Keratinocyte (primary cell): ENCODE measurements at regions not wholly inside any gene's neighbourhood (a gene's known extent, or its start where the extent isn't known, plus 50 kb on each side); places are given as distances from the start of the nearest gene placed in this dataset.

Experiments used
- EZH2 ChIP-seq: IDR thresholded peaks from one replicate; pipeline ENCODE4 v1.6.1; 2012; ENCODE audit warnings: inconsistent platforms, mild to moderate bottlenecking, low read length, moderate library complexity
- TF ChIP-seq, protein P1 (sequence below), 3 experiments: IDR thresholded peaks in 1 of 3; conservative IDR thresholded peaks in 1 of 3; optimal IDR thresholded peaks in 1 of 3; 2 replicates in 2 of 3; 3 replicates in 1 of 3; pipeline versions ENCODE3 to v1.5.1; 2011; ENCODE audit warnings: low read length in 3 of 3, mild to moderate bottlenecking in 3 of 3, moderate library complexity in 2 of 3, control low read depth in 1 of 3, inconsistent platforms in 1 of 3; ENCODE audit not compliant: insufficient read depth in 2 of 3; ENCODE audit errors: extremely low read depth in 1 of 3

GRCh38 chr5:74369173-74369572 is 271.4 kb downstream of the ENC1 start:
- TF ChIP-seq, protein P1, sequence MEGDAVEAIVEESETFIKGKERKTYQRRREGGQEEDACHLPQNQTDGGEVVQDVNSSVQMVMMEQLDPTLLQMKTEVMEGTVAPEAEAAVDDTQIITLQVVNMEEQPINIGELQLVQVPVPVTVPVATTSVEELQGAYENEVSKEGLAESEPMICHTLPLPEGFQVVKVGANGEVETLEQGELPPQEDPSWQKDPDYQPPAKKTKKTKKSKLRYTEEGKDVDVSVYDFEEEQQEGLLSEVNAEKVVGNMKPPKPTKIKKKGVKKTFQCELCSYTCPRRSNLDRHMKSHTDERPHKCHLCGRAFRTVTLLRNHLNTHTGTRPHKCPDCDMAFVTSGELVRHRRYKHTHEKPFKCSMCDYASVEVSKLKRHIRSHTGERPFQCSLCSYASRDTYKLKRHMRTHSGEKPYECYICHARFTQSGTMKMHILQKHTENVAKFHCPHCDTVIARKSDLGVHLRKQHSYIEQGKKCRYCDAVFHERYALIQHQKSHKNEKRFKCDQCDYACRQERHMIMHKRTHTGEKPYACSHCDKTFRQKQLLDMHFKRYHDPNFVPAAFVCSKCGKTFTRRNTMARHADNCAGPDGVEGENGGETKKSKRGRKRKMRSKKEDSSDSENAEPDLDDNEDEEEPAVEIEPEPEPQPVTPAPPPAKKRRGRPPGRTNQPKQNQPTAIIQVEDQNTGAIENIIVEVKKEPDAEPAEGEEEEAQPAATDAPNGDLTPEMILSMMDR (optimal IDR thresholded peaks at IDR 0.05 in 1 of 3, IDR thresholded peaks at IDR 0.05 in 1 of 3, conservative IDR thresholded peaks at IDR 0.05 in 1 of 3; ENCODE audit: extremely low read depth in 1 of 3, insufficient read depth in 2 of 3, low read length in 3 of 3), result no peak
- TF ChIP-seq EZH2, result no peak
